ENCODE measurements at regions not wholly inside any gene's neighbourhood (a gene's known extent, or its start where the extent isn't known, plus 50 kb on each side); places are given as distances from the start of the nearest gene placed in this dataset.

DNA sequence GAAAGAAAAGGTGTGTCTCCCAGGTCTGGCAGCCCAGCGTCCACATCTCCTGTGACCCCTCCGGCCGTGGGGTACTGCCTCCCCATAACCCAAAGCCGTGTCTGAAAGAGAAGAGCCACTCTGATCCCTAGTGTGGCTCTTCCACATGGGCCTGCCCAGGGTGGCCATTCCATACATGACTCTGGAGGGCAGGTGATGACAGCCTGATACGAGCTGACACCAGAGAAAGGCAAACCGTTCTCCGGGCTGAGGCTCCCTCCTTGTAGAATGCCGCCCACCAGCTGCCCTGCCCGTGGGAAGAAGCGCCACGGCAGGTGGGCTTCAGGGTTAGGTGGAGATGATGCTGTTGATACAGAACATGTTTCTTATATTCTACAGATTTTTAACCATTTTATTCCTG, 451.6 kb upstream of the SALL3 start:
- no peaks in the 10 kb centered on the region for H3K79me2 ChIP-seq (ENCODE audit: insufficient read depth, low read length)
- H3K9me3 ChIP-seq (ENCODE audit: insufficient read depth, low read length, severe bottlenecking), result no peaks in the 10 kb centered on the region
- no peak overlapping the region for H3K4me2 ChIP-seq (ENCODE audit: insufficient read depth, low read length)
- no peaks in the 10 kb centered on the region for H3K27me3 ChIP-seq (ENCODE audit: insufficient read depth, low read length, poor library complexity)
- H4K20me1 ChIP-seq (ENCODE audit: insufficient read depth, low read length), result no peaks in the 10 kb centered on the region
- no peaks in the 10 kb centered on the region for H3K4me1 ChIP-seq (ENCODE audit: insufficient read depth, low read length)
- no peak overlapping the region for H3K4me3 ChIP-seq (ENCODE audit: low read depth in 1 of 2, low read length in 2 of 2)
- TF ChIP-seq, protein P1, sequence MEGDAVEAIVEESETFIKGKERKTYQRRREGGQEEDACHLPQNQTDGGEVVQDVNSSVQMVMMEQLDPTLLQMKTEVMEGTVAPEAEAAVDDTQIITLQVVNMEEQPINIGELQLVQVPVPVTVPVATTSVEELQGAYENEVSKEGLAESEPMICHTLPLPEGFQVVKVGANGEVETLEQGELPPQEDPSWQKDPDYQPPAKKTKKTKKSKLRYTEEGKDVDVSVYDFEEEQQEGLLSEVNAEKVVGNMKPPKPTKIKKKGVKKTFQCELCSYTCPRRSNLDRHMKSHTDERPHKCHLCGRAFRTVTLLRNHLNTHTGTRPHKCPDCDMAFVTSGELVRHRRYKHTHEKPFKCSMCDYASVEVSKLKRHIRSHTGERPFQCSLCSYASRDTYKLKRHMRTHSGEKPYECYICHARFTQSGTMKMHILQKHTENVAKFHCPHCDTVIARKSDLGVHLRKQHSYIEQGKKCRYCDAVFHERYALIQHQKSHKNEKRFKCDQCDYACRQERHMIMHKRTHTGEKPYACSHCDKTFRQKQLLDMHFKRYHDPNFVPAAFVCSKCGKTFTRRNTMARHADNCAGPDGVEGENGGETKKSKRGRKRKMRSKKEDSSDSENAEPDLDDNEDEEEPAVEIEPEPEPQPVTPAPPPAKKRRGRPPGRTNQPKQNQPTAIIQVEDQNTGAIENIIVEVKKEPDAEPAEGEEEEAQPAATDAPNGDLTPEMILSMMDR (IDR thresholded peaks at IDR 0.05; ENCODE audit: borderline replicate concordance, extremely low read depth, low read length, poor library complexity, severe bottlenecking), result no peak
- TF ChIP-seq EZH2 (IDR thresholded peaks at IDR 0.05; ENCODE audit: borderline replicate concordance, low read depth, low read length, severe bottlenecking), result no peak
- no peak overlapping the region for H2AFZ ChIP-seq (ENCODE audit: low read depth, low read length)
- no peak for DNase-seq
- no peak for ATAC-seq (ENCODE audit: insufficient read depth, low read depth)
- no peak overlapping the region for H3K9ac ChIP-seq (ENCODE audit: low read depth, low read length)
- no peaks in the 10 kb centered on the region for H3K36me3 ChIP-seq (ENCODE audit: insufficient read depth, low read length)
- H3K27ac ChIP-seq (ENCODE audit: low read length), result no peak overlapping the region

DNA sequence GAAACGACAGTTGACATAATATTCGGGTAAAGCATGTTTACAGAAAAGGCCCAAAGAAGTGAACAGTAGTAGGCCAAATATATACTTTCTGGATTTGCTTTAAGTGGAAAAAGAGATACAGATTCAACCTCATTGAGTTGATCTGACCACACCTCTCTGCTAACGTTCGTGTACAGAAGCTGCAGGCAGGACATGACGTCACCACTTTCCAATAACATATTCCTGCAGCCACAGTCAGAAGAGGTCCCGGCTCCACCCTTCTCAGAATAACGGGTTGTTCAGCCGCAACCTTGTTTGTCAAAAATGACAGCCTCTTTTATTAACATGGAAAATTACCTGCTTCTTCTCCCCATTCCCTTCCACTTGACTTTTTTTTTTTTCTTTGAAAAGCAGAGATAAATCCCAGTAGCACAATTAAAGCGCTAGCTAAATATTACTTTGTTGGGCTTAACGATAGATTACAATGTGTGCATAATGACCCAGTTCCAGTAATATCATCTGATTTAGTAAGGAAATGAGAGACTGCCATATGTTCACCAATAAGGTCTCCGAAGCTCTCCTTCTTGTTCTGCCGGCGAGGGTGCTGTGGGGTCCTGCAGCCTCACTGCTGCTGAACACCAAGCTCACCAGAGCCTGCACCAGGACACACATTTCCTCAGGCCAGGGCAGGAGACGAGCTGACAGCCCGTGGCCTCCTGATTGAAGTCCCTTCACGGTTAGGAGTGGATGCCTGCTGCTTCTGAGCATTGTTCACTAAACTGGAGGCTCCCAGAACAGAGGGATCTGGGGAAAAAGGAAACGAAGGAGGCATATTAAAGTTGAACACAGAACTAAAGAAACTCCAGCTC, 451.0 kb upstream of the SALL3 start:
- no peak overlapping the region for H3K27ac ChIP-seq (ENCODE audit: low read length)
- H3K4me3 ChIP-seq (ENCODE audit: low read depth in 1 of 2, low read length in 2 of 2), result no peak overlapping the region
- ATAC-seq (ENCODE audit: insufficient read depth, low read depth), result no peak
- H4K20me1 ChIP-seq (ENCODE audit: insufficient read depth, low read length), result no peaks in the 10 kb centered on the region
- H3K79me2 ChIP-seq (ENCODE audit: insufficient read depth, low read length), result no peaks in the 10 kb centered on the region
- no peaks in the 10 kb centered on the region for H3K9me3 ChIP-seq (ENCODE audit: insufficient read depth, low read length, severe bottlenecking)
- no peak for DNase-seq
- H2AFZ ChIP-seq (ENCODE audit: low read depth, low read length), result no peak overlapping the region
- no peak overlapping the region for H3K4me2 ChIP-seq (ENCODE audit: insufficient read depth, low read length)
- H3K27me3 ChIP-seq (ENCODE audit: insufficient read depth, low read length, poor library complexity), result no peaks in the 10 kb centered on the region
- no peak overlapping the region for H3K9ac ChIP-seq (ENCODE audit: low read depth, low read length)
- H3K36me3 ChIP-seq (ENCODE audit: insufficient read depth, low read length), result no peaks in the 10 kb centered on the region
- H3K4me1 ChIP-seq (ENCODE audit: insufficient read depth, low read length), result no peaks in the 10 kb centered on the region
- TF ChIP-seq, protein P1 (IDR thresholded peaks at IDR 0.05; ENCODE audit: borderline replicate concordance, extremely low read depth, low read length, poor library complexity, severe bottlenecking), result no peak
- TF ChIP-seq EZH2 (IDR thresholded peaks at IDR 0.05; ENCODE audit: borderline replicate concordance, low read depth, low read length, severe bottlenecking), result no peak

DNA sequence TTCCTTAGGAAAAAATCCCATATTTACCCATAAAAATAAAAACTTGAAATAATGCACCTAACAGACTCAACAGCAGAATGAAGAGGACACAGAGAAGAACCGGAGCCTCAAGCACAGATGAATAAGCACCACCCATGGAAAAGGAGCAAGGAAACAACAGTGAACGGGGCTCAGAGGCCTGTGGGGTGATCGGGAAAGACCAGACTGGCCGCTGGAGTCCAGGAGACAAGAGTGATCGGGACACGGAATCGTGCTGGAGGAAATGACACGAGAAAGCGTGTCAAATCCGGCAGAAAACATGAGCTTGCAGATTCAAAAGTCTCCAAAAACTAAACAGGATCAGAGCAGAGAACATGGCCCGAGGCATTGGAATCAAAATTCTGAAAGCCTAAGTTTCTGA, 448.0 kb upstream of the SALL3 start:
- Histone ChIP-seq H3K9me3 (ENCODE audit: insufficient read depth, low read length, severe bottlenecking) (no peaks in the 10 kb centered on the region), H3K4me3 (ENCODE audit: low read depth in 1 of 2, low read length in 2 of 2) (no peak overlapping the region), H3K4me1 (ENCODE audit: insufficient read depth, low read length) (no peaks in the 10 kb centered on the region), H3K27me3 (ENCODE audit: insufficient read depth, low read length, poor library complexity) (no peaks in the 10 kb centered on the region), H3K36me3 (ENCODE audit: insufficient read depth, low read length) (no peaks in the 10 kb centered on the region), H2AFZ (ENCODE audit: low read depth, low read length) (no peak overlapping the region), H3K9ac (ENCODE audit: low read depth, low read length) (no peak overlapping the region), H3K4me2 (ENCODE audit: insufficient read depth, low read length) (no peak overlapping the region), H3K79me2 (ENCODE audit: insufficient read depth, low read length) (no peaks in the 10 kb centered on the region), H3K27ac (ENCODE audit: low read length) (no peak overlapping the region), H4K20me1 (ENCODE audit: insufficient read depth, low read length) (no peaks in the 10 kb centered on the region)
- TF ChIP-seq, protein P1 (IDR thresholded peaks at IDR 0.05; ENCODE audit: borderline replicate concordance, extremely low read depth, low read length, poor library complexity, severe bottlenecking), result no peak
- TF ChIP-seq EZH2 (IDR thresholded peaks at IDR 0.05; ENCODE audit: borderline replicate concordance, low read depth, low read length, severe bottlenecking), result no peak
- ATAC-seq (ENCODE audit: insufficient read depth, low read depth), result no peak
- no peak for DNase-seq

All from DND-41 (cell line).